ENCODE measurements at regions not wholly inside any gene's neighbourhood (a gene's known extent, or its start where the extent isn't known, plus 50 kb on each side); places are given as distances from the start of the nearest gene placed in this dataset.

GRCh38 chr2:155653176-155653575 lies 679.3 kb downstream of the NR4A2 start:
- TF ChIP-seq CTCF (IDR thresholded peaks at IDR 0.05) (no peak), POLR2A (IDR thresholded peaks at IDR 0.05) (no peak)
